ENCODE measurements at regions not wholly inside any gene's neighbourhood (a gene's known extent, or its start where the extent isn't known, plus 50 kb on each side); places are given as distances from the start of the nearest gene placed in this dataset.

DNA sequence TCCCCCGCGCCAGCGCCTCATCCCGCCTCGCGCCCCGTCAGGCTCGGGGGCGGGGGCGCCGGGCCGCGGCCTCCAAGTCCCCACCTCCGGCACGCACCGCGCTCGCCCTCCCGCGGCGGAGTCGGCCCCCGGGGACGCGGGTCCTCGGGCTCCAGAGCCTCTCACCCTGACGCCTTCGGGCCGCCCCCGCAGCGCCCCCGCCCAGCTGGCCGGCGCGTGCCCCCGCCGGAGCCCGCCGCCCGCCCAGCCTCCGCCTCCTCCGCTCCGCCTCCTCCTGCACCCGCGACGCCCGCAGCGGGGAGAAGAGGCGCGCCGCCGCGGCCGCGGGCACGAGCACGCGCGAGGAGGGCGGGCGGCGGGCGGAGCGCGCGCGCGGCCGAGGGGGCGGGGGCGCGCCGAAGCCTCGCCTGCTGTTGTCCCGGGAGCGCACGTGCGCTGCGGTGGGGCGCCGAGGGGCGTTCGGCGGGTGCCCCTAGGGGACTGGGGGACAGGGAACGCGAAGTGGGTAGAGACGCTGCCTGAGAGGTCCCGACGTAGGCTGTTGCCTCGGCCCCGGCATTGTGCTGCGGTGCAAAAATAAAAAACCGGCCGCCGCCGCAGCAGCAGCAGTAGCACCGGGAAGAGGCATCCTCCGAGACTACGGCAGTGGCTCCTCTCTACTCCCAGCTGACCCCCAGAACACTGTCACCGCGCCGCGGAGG is 87.4 kb upstream of the ARHGAP32 start:
- TF ChIP-seq, protein P1, sequence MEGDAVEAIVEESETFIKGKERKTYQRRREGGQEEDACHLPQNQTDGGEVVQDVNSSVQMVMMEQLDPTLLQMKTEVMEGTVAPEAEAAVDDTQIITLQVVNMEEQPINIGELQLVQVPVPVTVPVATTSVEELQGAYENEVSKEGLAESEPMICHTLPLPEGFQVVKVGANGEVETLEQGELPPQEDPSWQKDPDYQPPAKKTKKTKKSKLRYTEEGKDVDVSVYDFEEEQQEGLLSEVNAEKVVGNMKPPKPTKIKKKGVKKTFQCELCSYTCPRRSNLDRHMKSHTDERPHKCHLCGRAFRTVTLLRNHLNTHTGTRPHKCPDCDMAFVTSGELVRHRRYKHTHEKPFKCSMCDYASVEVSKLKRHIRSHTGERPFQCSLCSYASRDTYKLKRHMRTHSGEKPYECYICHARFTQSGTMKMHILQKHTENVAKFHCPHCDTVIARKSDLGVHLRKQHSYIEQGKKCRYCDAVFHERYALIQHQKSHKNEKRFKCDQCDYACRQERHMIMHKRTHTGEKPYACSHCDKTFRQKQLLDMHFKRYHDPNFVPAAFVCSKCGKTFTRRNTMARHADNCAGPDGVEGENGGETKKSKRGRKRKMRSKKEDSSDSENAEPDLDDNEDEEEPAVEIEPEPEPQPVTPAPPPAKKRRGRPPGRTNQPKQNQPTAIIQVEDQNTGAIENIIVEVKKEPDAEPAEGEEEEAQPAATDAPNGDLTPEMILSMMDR (IDR thresholded peaks at IDR 0.05; ENCODE audit: borderline replicate concordance, extremely low read depth, low read length, poor library complexity, severe bottlenecking): no peak
- TF ChIP-seq EZH2 (IDR thresholded peaks at IDR 0.05; ENCODE audit: borderline replicate concordance, low read depth, low read length, severe bottlenecking): no peak

All from DND-41 (cell line).